MM.1S (cell line): ENCODE measurements at regions not wholly inside any gene's neighbourhood (a gene's known extent, or its start where the extent isn't known, plus 50 kb on each side); places are given as distances from the start of the nearest gene placed in this dataset.

Experiments
- DNase-seq: peaks from one replicate; pipeline ENCODE4 v3.0.0-alpha.2; 2015
- H2AFZ ChIP-seq: fragments of 300-600 bp; sonication (generic); 2 replicates; pipeline ENCODE4 v1.6.0; 2016; ENCODE audit warnings: antibody characterized with exemption, low read length
- H3F3A ChIP-seq: fragments of 300-600 bp; sonication (generic); 2 replicates; pipeline ENCODE4 v1.6.1; 2016; ENCODE audit warnings: mild to moderate bottlenecking, antibody characterized with exemption, low read length, moderate library complexity, mixed read lengths; ENCODE audit not compliant: insufficient read depth
- H3K27ac ChIP-seq: fragments of 300-600 bp; sonication (generic); 2 replicates; pipeline ENCODE4 v1.5.1; 2016; ENCODE audit warnings: mild to moderate bottlenecking, low read length
- H3K27me3 ChIP-seq: fragments of 300-600 bp; sonication (generic); replicated peaks from 2 replicates; pipeline ENCODE4 v1.6.0; 2016; ENCODE audit warnings: low read length; ENCODE audit not compliant: insufficient read depth
- H3K36me3 ChIP-seq: fragments of 300-600 bp; sonication (generic); replicated peaks from 2 replicates; pipeline ENCODE4 v1.6.1; 2016; ENCODE audit warnings: mild to moderate bottlenecking, low read length, mixed read lengths; ENCODE audit not compliant: insufficient read depth
- H3K4me1 ChIP-seq: fragments of 300-600 bp; sonication (generic); 2 replicates; pipeline ENCODE4 v1.6.1; 2016; ENCODE audit warnings: low read length, mixed read lengths
- H3K4me2 ChIP-seq: fragments of 300-600 bp; sonication (generic); 2 replicates; pipeline ENCODE4 v1.6.0; 2016; ENCODE audit warnings: low read depth, low read length
- H3K4me3 ChIP-seq: fragments of 300-600 bp; sonication (generic); 2 replicates; pipeline ENCODE4 v1.5.1; 2016; ENCODE audit warnings: low read length, mixed read lengths
- H3K79me2 ChIP-seq: fragments of 300-600 bp; sonication (generic); 2 replicates; pipeline ENCODE4 v1.6.1; 2016; ENCODE audit warnings: mixed run types, low read length, mixed read lengths
- H3K9ac ChIP-seq: fragments of 300-600 bp; sonication (generic); 2 replicates; pipeline ENCODE4 v1.6.1; 2016; ENCODE audit warnings: low read length, mixed read lengths
- H3K9me2 ChIP-seq: fragments of 300-600 bp; sonication (generic); replicated peaks from 2 replicates; pipeline ENCODE4 v1.6.1; 2016; ENCODE audit warnings: mild to moderate bottlenecking, low read length, mixed read lengths; ENCODE audit not compliant: insufficient read depth
- H3K9me3 ChIP-seq: fragments of 300-600 bp; sonication (generic); replicated peaks from 2 replicates; pipeline ENCODE4 v1.6.1; 2016; ENCODE audit warnings: mild to moderate bottlenecking, low read length, mixed read lengths; ENCODE audit not compliant: insufficient read depth
- H4K20me1 ChIP-seq: fragments of 300-600 bp; sonication (generic); 2 replicates; pipeline ENCODE4 v1.6.1; 2016; ENCODE audit warnings: mild to moderate bottlenecking, low read length, moderate library complexity, mixed read lengths; ENCODE audit not compliant: insufficient read depth
- EZH2 ChIP-seq: fragments of 300-600 bp; sonication (generic); optimal IDR thresholded peaks from 2 replicates; pipeline ENCODE3; 2017; ENCODE audit warnings: low read depth, mild to moderate bottlenecking, antibody characterized with exemption, low read length, mixed read lengths
- EZH2phosphoT487 ChIP-seq: fragments of 300-600 bp; sonication (generic); IDR thresholded peaks from 2 replicates; pipeline ENCODE4 v1.6.1; 2018; ENCODE audit warnings: antibody characterized with exemption, low read length
- TF ChIP-seq, protein P1 (sequence below): fragments of 300-600 bp; sonication (generic); IDR thresholded peaks from 2 replicates; pipeline ENCODE4 v1.5.1; 2016; ENCODE audit warnings: antibody characterized with exemption, low read length, mixed read lengths

DNA sequence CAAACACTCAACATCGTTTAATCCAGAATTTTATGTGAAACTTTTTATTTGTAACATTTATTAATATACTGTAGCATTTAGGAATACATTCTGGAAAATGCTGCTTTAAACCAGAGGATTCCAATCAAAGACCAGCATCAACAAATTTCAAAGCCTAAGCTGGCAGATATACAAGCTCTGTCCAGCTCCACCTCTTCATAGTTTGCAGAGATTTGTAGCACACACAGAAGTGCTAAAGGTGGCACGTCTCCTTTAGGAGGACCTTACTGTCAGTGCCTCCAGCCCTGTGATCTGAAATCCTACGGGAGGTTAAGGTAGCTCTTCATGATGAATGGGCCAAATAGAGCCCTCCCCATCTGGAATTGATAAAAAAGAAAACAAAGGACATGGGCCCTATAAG is 329.7 kb upstream of the NECTIN3 start:
- no peaks in the 10 kb centered on the region for H3K27me3 ChIP-seq
- H3K9ac ChIP-seq, result no peak overlapping the region
- no peaks in the 10 kb centered on the region for H4K20me1 ChIP-seq
- no peaks in the 10 kb centered on the region for H3K9me2 ChIP-seq
- TF ChIP-seq, protein P1, sequence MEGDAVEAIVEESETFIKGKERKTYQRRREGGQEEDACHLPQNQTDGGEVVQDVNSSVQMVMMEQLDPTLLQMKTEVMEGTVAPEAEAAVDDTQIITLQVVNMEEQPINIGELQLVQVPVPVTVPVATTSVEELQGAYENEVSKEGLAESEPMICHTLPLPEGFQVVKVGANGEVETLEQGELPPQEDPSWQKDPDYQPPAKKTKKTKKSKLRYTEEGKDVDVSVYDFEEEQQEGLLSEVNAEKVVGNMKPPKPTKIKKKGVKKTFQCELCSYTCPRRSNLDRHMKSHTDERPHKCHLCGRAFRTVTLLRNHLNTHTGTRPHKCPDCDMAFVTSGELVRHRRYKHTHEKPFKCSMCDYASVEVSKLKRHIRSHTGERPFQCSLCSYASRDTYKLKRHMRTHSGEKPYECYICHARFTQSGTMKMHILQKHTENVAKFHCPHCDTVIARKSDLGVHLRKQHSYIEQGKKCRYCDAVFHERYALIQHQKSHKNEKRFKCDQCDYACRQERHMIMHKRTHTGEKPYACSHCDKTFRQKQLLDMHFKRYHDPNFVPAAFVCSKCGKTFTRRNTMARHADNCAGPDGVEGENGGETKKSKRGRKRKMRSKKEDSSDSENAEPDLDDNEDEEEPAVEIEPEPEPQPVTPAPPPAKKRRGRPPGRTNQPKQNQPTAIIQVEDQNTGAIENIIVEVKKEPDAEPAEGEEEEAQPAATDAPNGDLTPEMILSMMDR, result no peak
- TF ChIP-seq EZH2 (no peak), EZH2phosphoT487 (no peak)
- DNase-seq, result no peak
- H2AFZ ChIP-seq, result no peak overlapping the region
- no peak overlapping the region for H3K4me3 ChIP-seq
- no peak overlapping the region for H3K4me2 ChIP-seq
- H3K27ac ChIP-seq, result no peak overlapping the region
- H3K9me3 ChIP-seq, result no peaks in the 10 kb centered on the region
- peaks cover 15% of the 10 kb centered on the region for H3K4me1 ChIP-seq
- H3K36me3 ChIP-seq, result no peaks in the 10 kb centered on the region
- 0 out of 2 replicates have a peak, but pooled peaks cover 2% of the 10 kb centered on the region for H3F3A ChIP-seq
- no peaks in the 10 kb centered on the region for H3K79me2 ChIP-seq

DNA sequence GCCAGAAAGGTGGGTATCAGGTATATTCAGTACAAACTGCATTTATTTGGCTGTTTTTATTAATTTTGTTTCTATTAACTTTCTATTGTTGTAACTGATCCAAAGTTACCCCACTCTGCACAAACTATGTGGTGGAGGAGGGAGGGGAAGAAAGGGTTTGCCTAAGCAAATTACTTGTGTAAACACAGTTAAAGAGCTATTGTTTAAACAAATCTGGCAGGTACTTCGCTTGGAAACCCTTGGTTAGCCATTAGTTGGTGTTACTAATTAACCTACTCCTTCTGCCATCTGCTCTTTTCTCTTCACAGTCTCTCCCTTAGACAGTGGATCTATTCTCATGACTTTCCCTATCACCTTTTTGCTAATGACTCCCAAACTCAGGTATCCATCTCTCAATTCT is 328.4 kb upstream of the NECTIN3 start:
- no peaks in the 10 kb centered on the region for H3K36me3 ChIP-seq
- no peaks in the 10 kb centered on the region for H3K79me2 ChIP-seq
- no peak overlapping the region for H3K4me3 ChIP-seq
- no peaks in the 10 kb centered on the region for H3K27me3 ChIP-seq
- H2AFZ ChIP-seq, result no peak overlapping the region
- no peak overlapping the region for H3K27ac ChIP-seq
- H3K9me3 ChIP-seq, result no peaks in the 10 kb centered on the region
- H3K9ac ChIP-seq, result no peak overlapping the region
- H3K4me2 ChIP-seq, result no peak overlapping the region
- TF ChIP-seq EZH2, result no peak
- no peak for TF ChIP-seq EZH2phosphoT487
- TF ChIP-seq, protein P1, result no peak
- DNase-seq, result no peak
- no peaks in the 10 kb centered on the region for H3K9me2 ChIP-seq
- peaks cover 15% of the 10 kb centered on the region for H3K4me1 ChIP-seq
- H4K20me1 ChIP-seq, result no peaks in the 10 kb centered on the region
- 0 out of 2 replicates have a peak, but pooled peaks cover 2% of the 10 kb centered on the region for H3F3A ChIP-seq

- Histone ChIP-seq H3K4me2 (no peak overlapping the region), H2AFZ (no peak overlapping the region)
- TF ChIP-seq EZH2 (no peak), EZH2phosphoT487 (no peak)
- TF ChIP-seq, protein P1, result no peak
Measured at GRCh38 chr3:110743984-110744383, 327.6 kb upstream of the NECTIN3 start.

More at GRCh38 chr3:110743984-110744383, 327.6 kb upstream of the NECTIN3 start:
- H3K36me3 ChIP-seq, result no peaks in the 10 kb centered on the region
- peaks cover 15% of the 10 kb centered on the region for H3K4me1 ChIP-seq
- no peaks in the 10 kb centered on the region for H3K9me2 ChIP-seq
- no peaks in the 10 kb centered on the region for H3F3A ChIP-seq
- no peaks in the 10 kb centered on the region for H4K20me1 ChIP-seq
- no peaks in the 10 kb centered on the region for H3K9me3 ChIP-seq
- no peaks in the 10 kb centered on the region for H3K27me3 ChIP-seq
- H3K27ac ChIP-seq, result no peak overlapping the region
- no peak overlapping the region for H3K9ac ChIP-seq
- no peaks in the 10 kb centered on the region for H3K79me2 ChIP-seq
- DNase-seq, result no peak
- H3K4me3 ChIP-seq, result no peak overlapping the region
